ENCODE measurements at regions not wholly inside any gene's neighbourhood (a gene's known extent, or its start where the extent isn't known, plus 50 kb on each side); places are given as distances from the start of the nearest gene placed in this dataset.

- no peaks in the 10 kb centered on the region for H3K9me3 ChIP-seq (ENCODE audit: control insufficient read depth, insufficient read depth, low read depth, low read length)
- H3K36me3 ChIP-seq (ENCODE audit: control insufficient read depth in 2 of 2, insufficient read depth in 1 of 2, low read length in 2 of 2) = no peaks in the 10 kb centered on the region
- no peaks in the 10 kb centered on the region for H3K4me1 ChIP-seq (ENCODE audit: control insufficient read depth, insufficient read depth, low read length)
- no peak overlapping the region for H3K27ac ChIP-seq (ENCODE audit: extremely low read depth, low read depth, low read length)
- CTCF ChIA-PET = interaction anchor here (2.9 kb wide), 1 partner anchor 21 kb away, joined by 7 read pairs; no protein-coding TSS in a partner anchor
- TF ChIP-seq ZNF621 (tag by site-specific recombination; IDR thresholded peaks at IDR 0.05) (no peak), ZNF266 (tag by site-specific recombination; IDR thresholded peaks at IDR 0.05; ENCODE audit: low read depth) (no peak)
- TF ChIP-seq, protein P1, sequence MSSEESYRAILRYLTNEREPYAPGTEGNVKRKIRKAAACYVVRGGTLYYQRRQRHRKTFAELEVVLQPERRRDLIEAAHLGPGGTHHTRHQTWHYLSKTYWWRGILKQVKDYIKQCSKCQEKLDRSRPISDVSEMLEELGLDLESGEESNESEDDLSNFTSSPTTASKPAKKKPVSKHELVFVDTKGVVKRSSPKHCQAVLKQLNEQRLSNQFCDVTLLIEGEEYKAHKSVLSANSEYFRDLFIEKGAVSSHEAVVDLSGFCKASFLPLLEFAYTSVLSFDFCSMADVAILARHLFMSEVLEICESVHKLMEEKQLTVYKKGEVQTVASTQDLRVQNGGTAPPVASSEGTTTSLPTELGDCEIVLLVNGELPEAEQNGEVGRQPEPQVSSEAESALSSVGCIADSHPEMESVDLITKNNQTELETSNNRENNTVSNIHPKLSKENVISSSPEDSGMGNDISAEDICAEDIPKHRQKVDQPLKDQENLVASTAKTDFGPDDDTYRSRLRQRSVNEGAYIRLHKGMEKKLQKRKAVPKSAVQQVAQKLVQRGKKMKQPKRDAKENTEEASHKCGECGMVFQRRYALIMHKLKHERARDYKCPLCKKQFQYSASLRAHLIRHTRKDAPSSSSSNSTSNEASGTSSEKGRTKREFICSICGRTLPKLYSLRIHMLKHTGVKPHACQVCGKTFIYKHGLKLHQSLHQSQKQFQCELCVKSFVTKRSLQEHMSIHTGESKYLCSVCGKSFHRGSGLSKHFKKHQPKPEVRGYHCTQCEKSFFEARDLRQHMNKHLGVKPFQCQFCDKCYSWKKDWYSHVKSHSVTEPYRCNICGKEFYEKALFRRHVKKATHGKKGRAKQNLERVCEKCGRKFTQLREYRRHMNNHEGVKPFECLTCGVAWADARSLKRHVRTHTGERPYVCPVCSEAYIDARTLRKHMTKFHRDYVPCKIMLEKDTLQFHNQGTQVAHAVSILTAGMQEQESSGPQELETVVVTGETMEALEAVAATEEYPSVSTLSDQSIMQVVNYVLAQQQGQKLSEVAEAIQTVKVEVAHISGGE (tag by site-specific recombination; conservative IDR thresholded peaks at IDR 0.05; ENCODE audit: low read depth) = no peak
- TF ChIP-seq, protein P2, sequence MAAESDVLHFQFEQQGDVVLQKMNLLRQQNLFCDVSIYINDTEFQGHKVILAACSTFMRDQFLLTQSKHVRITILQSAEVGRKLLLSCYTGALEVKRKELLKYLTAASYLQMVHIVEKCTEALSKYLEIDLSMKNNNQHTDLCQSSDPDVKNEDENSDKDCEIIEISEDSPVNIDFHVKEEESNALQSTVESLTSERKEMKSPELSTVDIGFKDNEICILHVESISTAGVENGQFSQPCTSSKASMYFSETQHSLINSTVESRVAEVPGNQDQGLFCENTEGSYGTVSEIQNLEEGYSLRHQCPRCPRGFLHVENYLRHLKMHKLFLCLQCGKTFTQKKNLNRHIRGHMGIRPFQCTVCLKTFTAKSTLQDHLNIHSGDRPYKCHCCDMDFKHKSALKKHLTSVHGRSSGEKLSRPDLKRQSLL (tag by site-specific recombination; IDR thresholded peaks at IDR 0.05) = no peak
- TF ChIP-seq, protein P3, sequence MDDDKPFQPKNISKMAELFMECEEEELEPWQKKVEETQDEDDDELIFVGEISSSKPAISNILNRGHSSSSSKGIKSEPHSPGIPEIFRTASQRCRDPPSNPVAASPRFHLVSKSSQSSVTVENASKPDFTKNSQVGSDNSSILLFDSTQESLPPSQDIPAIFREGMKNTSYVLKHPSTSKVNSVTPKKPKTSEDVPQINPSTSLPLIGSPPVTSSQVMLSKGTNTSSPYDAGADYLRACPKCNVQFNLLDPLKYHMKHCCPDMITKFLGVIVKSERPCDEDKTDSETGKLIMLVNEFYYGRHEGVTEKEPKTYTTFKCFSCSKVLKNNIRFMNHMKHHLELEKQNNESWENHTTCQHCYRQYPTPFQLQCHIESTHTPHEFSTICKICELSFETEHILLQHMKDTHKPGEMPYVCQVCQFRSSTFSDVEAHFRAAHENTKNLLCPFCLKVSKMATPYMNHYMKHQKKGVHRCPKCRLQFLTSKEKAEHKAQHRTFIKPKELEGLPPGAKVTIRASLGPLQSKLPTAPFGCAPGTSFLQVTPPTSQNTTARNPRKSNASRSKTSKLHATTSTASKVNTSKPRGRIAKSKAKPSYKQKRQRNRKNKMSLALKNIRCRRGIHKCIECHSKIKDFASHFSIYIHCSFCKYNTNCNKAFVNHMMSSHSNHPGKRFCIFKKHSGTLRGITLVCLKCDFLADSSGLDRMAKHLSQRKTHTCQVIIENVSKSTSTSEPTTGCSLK (tag by site-specific recombination; IDR thresholded peaks at IDR 0.05) = no peak
- no peak overlapping the region for H3K4me3 ChIP-seq (ENCODE audit: low read depth, low read length)
- POLR2A ChIA-PET = no interaction called here
These were observed 1211.5 kb upstream of the ZEB2 start for GRCh38 chr2:145731467-145731866.

- POLR2A ChIA-PET = no interaction called here
- no peaks in the 10 kb centered on the region for H3K4me1 ChIP-seq (ENCODE audit: control insufficient read depth, insufficient read depth, low read length)
- no peak overlapping the region for H3K4me3 ChIP-seq (ENCODE audit: low read depth, low read length)
These were observed 1210.3 kb upstream of the ZEB2 start for GRCh38 chr2:145729993-145730770.

GRCh38 chr2:145729481-145729880 lies 1209.6 kb upstream of the ZEB2 start:
- H3K36me3 ChIP-seq (ENCODE audit: control insufficient read depth in 2 of 2, insufficient read depth in 1 of 2, low read length in 2 of 2) = no peaks in the 10 kb centered on the region
- H3K4me3 ChIP-seq (ENCODE audit: low read depth, low read length) = no peak overlapping the region
- H3K27ac ChIP-seq (ENCODE audit: extremely low read depth, low read depth, low read length) = no peak overlapping the region
- no peaks in the 10 kb centered on the region for H3K9me3 ChIP-seq (ENCODE audit: control insufficient read depth, insufficient read depth, low read depth, low read length)
- no peak for TF ChIP-seq ZNF274 (IDR thresholded peaks at IDR 0.05; ENCODE audit: low read length)
- no peak for TF ChIP-seq ZNF274 (tag by site-specific recombination; IDR thresholded peaks at IDR 0.05; ENCODE audit: borderline replicate concordance)
- no peak for TF ChIP-seq GLI2 (tag by site-specific recombination; IDR thresholded peaks at IDR 0.05; ENCODE audit: borderline replicate concordance, low read depth)
- TF ChIP-seq ZFP37 (tag by site-specific recombination; IDR thresholded peaks at IDR 0.05) = no peak
- TF ChIP-seq ZNF830 (tag by site-specific recombination; IDR thresholded peaks at IDR 0.05; ENCODE audit: low read depth) = no peak
- no peak for TF ChIP-seq ZNF341 (tag by site-specific recombination; IDR thresholded peaks at IDR 0.05; ENCODE audit: low read depth)
- TF ChIP-seq ZNF785 (tag by site-specific recombination; IDR thresholded peaks at IDR 0.05) = no peak
- no peak for TF ChIP-seq ZNF792 (tag by site-specific recombination; IDR thresholded peaks at IDR 0.05)
- no peaks in the 10 kb centered on the region for H3K4me1 ChIP-seq (ENCODE audit: control insufficient read depth, insufficient read depth, low read length)
- ChIA-PET CTCF (no interaction called here), POLR2A (no interaction called here)

More at GRCh38 chr2:145729993-145730770, 1210.3 kb upstream of the ZEB2 start:
- Histone ChIP-seq H3K36me3 (ENCODE audit: control insufficient read depth in 2 of 2, insufficient read depth in 1 of 2, low read length in 2 of 2) (no peaks in the 10 kb centered on the region), H3K27ac (ENCODE audit: extremely low read depth, low read depth, low read length) (no peak overlapping the region), H3K9me3 (ENCODE audit: control insufficient read depth, insufficient read depth, low read depth, low read length) (no peaks in the 10 kb centered on the region)
- CTCF ChIA-PET = interaction anchor here (0.6 kb wide), 1 partner anchor 19 kb away, joined by 5 read pairs; no protein-coding TSS in a partner anchor
- no peak for TF ChIP-seq WT1 (tag by site-specific recombination; IDR thresholded peaks at IDR 0.05)
- TF ChIP-seq ZBTB8A (tag by site-specific recombination; IDR thresholded peaks at IDR 0.05) = no peak
- no peak for TF ChIP-seq ZSCAN16 (tag by site-specific recombination; IDR thresholded peaks at IDR 0.05)
- TF ChIP-seq ZNF202 (tag by site-specific recombination; IDR thresholded peaks at IDR 0.05; ENCODE audit: borderline replicate concordance) = no peak
- TF ChIP-seq ZNF248 (tag by site-specific recombination; IDR thresholded peaks at IDR 0.05) = no peak

Measured in HEK293 (cell line).